ENCODE measurements at regions not wholly inside any gene's neighbourhood (a gene's known extent, or its start where the extent isn't known, plus 50 kb on each side); places are given as distances from the start of the nearest gene placed in this dataset.
A peak's percentile ranks its signal among the peaks of the same experiment; 100 is the strongest.

- Histone ChIP-seq H2BK15ac (ENCODE audit: low read depth, poor library complexity, severe bottlenecking) (no peak overlapping the region), H2BK5ac (ENCODE audit: low read depth, low read length, poor library complexity, severe bottlenecking) (no peak overlapping the region), H3K27me3 (ENCODE audit: control insufficient read depth in 1 of 2, insufficient read depth in 1 of 2, low read length in 2 of 2) (no peaks in the 10 kb centered on the region), H3K4me3 (ENCODE audit: insufficient read depth in 1 of 2, low read depth in 1 of 2, low read length in 2 of 2) (no peak overlapping the region), H3K36me3 (ENCODE audit: control insufficient read depth in 1 of 2, insufficient read depth in 2 of 2, low read depth in 1 of 2, low read length in 2 of 2) (no peaks in the 10 kb centered on the region), H3K79me1 (replicated peaks; ENCODE audit: low read length, poor library complexity, severe bottlenecking) (no peaks in the 10 kb centered on the region), H4K91ac (ENCODE audit: low read length) (no peak overlapping the region), H3K9ac (ENCODE audit: low read length) (no peak overlapping the region), H4K8ac (ENCODE audit: low read length) (no peak overlapping the region), H3K4ac (ENCODE audit: low read depth in 1 of 2, low read length in 2 of 2) (no peak overlapping the region), H3K4me2 (ENCODE audit: low read length, poor library complexity, severe bottlenecking) (no peak overlapping the region), H2AK5ac (ENCODE audit: low read length, severe bottlenecking) (no peak overlapping the region), H3K9me3 (ENCODE audit: control insufficient read depth, low read length) (no peaks in the 10 kb centered on the region), H2BK12ac (ENCODE audit: low read length in 2 of 2) (no peak overlapping the region), H3K18ac (ENCODE audit: low read depth in 1 of 2, low read length in 2 of 2) (no peak overlapping the region), H2AFZ (ENCODE audit: low read depth, low read length) (no peak overlapping the region), H3K27ac (ENCODE audit: low read length, poor library complexity, severe bottlenecking) (no peak overlapping the region), H3K4me1 (ENCODE audit: control insufficient read depth, insufficient read depth, low read depth, low read length) (peaks cover 2% of the 10 kb centered on the region), H2BK120ac (ENCODE audit: low read depth, low read length) (no peak overlapping the region), H3K14ac (ENCODE audit: low read length in 2 of 2) (no peak overlapping the region), H3K23ac (ENCODE audit: low read length in 2 of 2) (no peak overlapping the region)
- DNase-seq = peak; percentile 18
- 0% methylated on average over 1 of the region's 3 CpGs for WGBS
Measured at GRCh38 chr2:228698963-228699362, 517.5 kb upstream of the SPHKAP start.

- 89% methylated on average over 1 of the region's 3 CpGs for WGBS
- Histone ChIP-seq H2BK5ac (ENCODE audit: low read depth, low read length, poor library complexity, severe bottlenecking) (no peak overlapping the region), H3K4ac (ENCODE audit: low read depth in 1 of 2, low read length in 2 of 2) (no peak overlapping the region), H3K14ac (ENCODE audit: low read length in 2 of 2) (no peak overlapping the region), H3K9ac (ENCODE audit: low read length) (no peak overlapping the region), H3K23ac (ENCODE audit: low read length in 2 of 2) (no peak overlapping the region), H3K4me2 (ENCODE audit: low read length, poor library complexity, severe bottlenecking) (no peak overlapping the region), H3K9me3 (ENCODE audit: control insufficient read depth, low read length) (no peaks in the 10 kb centered on the region), H3K36me3 (ENCODE audit: control insufficient read depth in 1 of 2, insufficient read depth in 2 of 2, low read depth in 1 of 2, low read length in 2 of 2) (no peaks in the 10 kb centered on the region), H4K8ac (ENCODE audit: low read length) (no peak overlapping the region), H3K18ac (ENCODE audit: low read depth in 1 of 2, low read length in 2 of 2) (no peak overlapping the region), H3K79me1 (replicated peaks; ENCODE audit: low read length, poor library complexity, severe bottlenecking) (no peaks in the 10 kb centered on the region), H3K4me1 (ENCODE audit: control insufficient read depth, insufficient read depth, low read depth, low read length) (peaks cover 2% of the 10 kb centered on the region), H2BK120ac (ENCODE audit: low read depth, low read length) (no peak overlapping the region), H2AK5ac (ENCODE audit: low read length, severe bottlenecking) (no peak overlapping the region), H2BK12ac (ENCODE audit: low read length in 2 of 2) (peak overlapping the region in 1 of 2 experiments; percentile 57), H2BK15ac (ENCODE audit: low read depth, poor library complexity, severe bottlenecking) (no peak overlapping the region), H3K27me3 (ENCODE audit: control insufficient read depth in 1 of 2, insufficient read depth in 1 of 2, low read length in 2 of 2) (no peaks in the 10 kb centered on the region), H4K91ac (ENCODE audit: low read length) (no peak overlapping the region), H2AFZ (ENCODE audit: low read depth, low read length) (no peak overlapping the region), H3K27ac (ENCODE audit: low read length, poor library complexity, severe bottlenecking) (no peak overlapping the region), H3K4me3 (ENCODE audit: insufficient read depth in 1 of 2, low read depth in 1 of 2, low read length in 2 of 2) (no peak overlapping the region)
- DNase-seq = no peak
Measured at GRCh38 chr2:228697456-228697855, 516.0 kb upstream of the SPHKAP start.

- no peak for DNase-seq
- no peak overlapping the region for H2AK5ac ChIP-seq (ENCODE audit: low read length, severe bottlenecking)
- H3K9me3 ChIP-seq (ENCODE audit: control insufficient read depth, low read length) = no peaks in the 10 kb centered on the region
- no peak overlapping the region for H3K27ac ChIP-seq (ENCODE audit: low read length, poor library complexity, severe bottlenecking)
- H3K9ac ChIP-seq (ENCODE audit: low read length) = no peak overlapping the region
- H4K91ac ChIP-seq (ENCODE audit: low read length) = no peak overlapping the region
- H4K8ac ChIP-seq (ENCODE audit: low read length) = no peak overlapping the region
- H2BK12ac ChIP-seq (ENCODE audit: low read length in 2 of 2) = no peak overlapping the region
- H3K18ac ChIP-seq (ENCODE audit: low read depth in 1 of 2, low read length in 2 of 2) = no peak overlapping the region
- no peak overlapping the region for H2BK5ac ChIP-seq (ENCODE audit: low read depth, low read length, poor library complexity, severe bottlenecking)
- H3K4me1 ChIP-seq (ENCODE audit: control insufficient read depth, insufficient read depth, low read depth, low read length) = no peaks in the 10 kb centered on the region
- no peak overlapping the region for H3K14ac ChIP-seq (ENCODE audit: low read length in 2 of 2)
- H3K27me3 ChIP-seq (ENCODE audit: control insufficient read depth in 1 of 2, insufficient read depth in 1 of 2, low read length in 2 of 2) = no peaks in the 10 kb centered on the region
- WGBS = 81% methylated on average over 7 of the region's 7 CpGs
- no peak overlapping the region for H3K4ac ChIP-seq (ENCODE audit: low read depth in 1 of 2, low read length in 2 of 2)
- H3K23ac ChIP-seq (ENCODE audit: low read length in 2 of 2) = no peak overlapping the region
- H2AFZ ChIP-seq (ENCODE audit: low read depth, low read length) = no peak overlapping the region
- no peak overlapping the region for H3K4me2 ChIP-seq (ENCODE audit: low read length, poor library complexity, severe bottlenecking)
- H3K79me1 ChIP-seq (replicated peaks; ENCODE audit: low read length, poor library complexity, severe bottlenecking) = no peaks in the 10 kb centered on the region
- no peaks in the 10 kb centered on the region for H3K36me3 ChIP-seq (ENCODE audit: control insufficient read depth in 1 of 2, insufficient read depth in 2 of 2, low read depth in 1 of 2, low read length in 2 of 2)
- no peak overlapping the region for H3K4me3 ChIP-seq (ENCODE audit: insufficient read depth in 1 of 2, low read depth in 1 of 2, low read length in 2 of 2)
- no peak overlapping the region for H2BK120ac ChIP-seq (ENCODE audit: low read depth, low read length)
- no peak overlapping the region for H2BK15ac ChIP-seq (ENCODE audit: low read depth, poor library complexity, severe bottlenecking)
Measured at GRCh38 chr2:228690681-228691080, 509.2 kb upstream of the SPHKAP start.

GRCh38 chr2:228689053-228689452 is 507.6 kb upstream of the SPHKAP start:
- peak overlapping the region; percentile 22 for H4K91ac ChIP-seq (ENCODE audit: low read length)
- H3K14ac ChIP-seq (ENCODE audit: low read length in 2 of 2) = peak overlapping the region in 1 of 2 experiments; percentile 11
- peak; percentile 21 for DNase-seq
- no peak overlapping the region for H3K27ac ChIP-seq (ENCODE audit: low read length, poor library complexity, severe bottlenecking)
- no peaks in the 10 kb centered on the region for H3K4me1 ChIP-seq (ENCODE audit: control insufficient read depth, insufficient read depth, low read depth, low read length)
- no peaks in the 10 kb centered on the region for H3K36me3 ChIP-seq (ENCODE audit: control insufficient read depth in 1 of 2, insufficient read depth in 2 of 2, low read depth in 1 of 2, low read length in 2 of 2)
- peak overlapping the region in 1 of 2 experiments; percentile 5 for H3K18ac ChIP-seq (ENCODE audit: low read depth in 1 of 2, low read length in 2 of 2)
- no peak overlapping the region for H2BK120ac ChIP-seq (ENCODE audit: low read depth, low read length)
- H3K9ac ChIP-seq (ENCODE audit: low read length) = no peak overlapping the region
- H2BK5ac ChIP-seq (ENCODE audit: low read depth, low read length, poor library complexity, severe bottlenecking) = no peak overlapping the region
- H3K79me1 ChIP-seq (replicated peaks; ENCODE audit: low read length, poor library complexity, severe bottlenecking) = no peaks in the 10 kb centered on the region
- H3K9me3 ChIP-seq (ENCODE audit: control insufficient read depth, low read length) = no peaks in the 10 kb centered on the region
- 31% methylated on average over 4 of the region's 7 CpGs for WGBS
- H2AFZ ChIP-seq (ENCODE audit: low read depth, low read length) = no peak overlapping the region
- H2AK5ac ChIP-seq (ENCODE audit: low read length, severe bottlenecking) = no peak overlapping the region
- H3K23ac ChIP-seq (ENCODE audit: low read length in 2 of 2) = no peak overlapping the region
- no peak overlapping the region for H4K8ac ChIP-seq (ENCODE audit: low read length)
- H3K4me2 ChIP-seq (ENCODE audit: low read length, poor library complexity, severe bottlenecking) = no peak overlapping the region
- H2BK15ac ChIP-seq (ENCODE audit: low read depth, poor library complexity, severe bottlenecking) = no peak overlapping the region
- no peaks in the 10 kb centered on the region for H3K27me3 ChIP-seq (ENCODE audit: control insufficient read depth in 1 of 2, insufficient read depth in 1 of 2, low read length in 2 of 2)
- no peak overlapping the region for H3K4me3 ChIP-seq (ENCODE audit: insufficient read depth in 1 of 2, low read depth in 1 of 2, low read length in 2 of 2)
- H2BK12ac ChIP-seq (ENCODE audit: low read length in 2 of 2) = peak overlapping the region in 1 of 2 experiments; percentile 3
- H3K4ac ChIP-seq (ENCODE audit: low read depth in 1 of 2, low read length in 2 of 2) = peak overlapping the region in 1 of 2 experiments; percentile 30

All from mesenchymal stem cell (in vitro differentiated cells and primary cell).